Parathyroid adenoma (tissue), 2 donors: ENCODE measurements at regions not wholly inside any gene's neighbourhood (a gene's known extent, or its start where the extent isn't known, plus 50 kb on each side); places are given as distances from the start of the nearest gene placed in this dataset.

Experiments used
- H2AFZ ChIP-seq: fragments of 300-600 bp; sonication (generic); one replicate; pipeline ENCODE4 v1.7.0; 2017; ENCODE audit warnings: antibody characterized with exemption, mild to moderate bottlenecking
- H3K27ac ChIP-seq: fragments of 300-600 bp; sonication (generic); one replicate; pipeline ENCODE4 v1.7.0; 2017
- H3K27me3 ChIP-seq: fragments of 300-600 bp; sonication (generic); one replicate; pipeline ENCODE4 v1.7.0; 2017; ENCODE audit warnings: low read length; ENCODE audit not compliant: control insufficient read depth, insufficient read depth
- H3K36me3 ChIP-seq: fragments of 300-600 bp; sonication (generic); one replicate; pipeline ENCODE4 v1.7.0; 2017; ENCODE audit warnings: low read length; ENCODE audit not compliant: control insufficient read depth, insufficient read depth
- H3K4me1 ChIP-seq: fragments of 300-600 bp; sonication (generic); one replicate; pipeline ENCODE4 v1.7.0; 2017; ENCODE audit warnings: control low read depth
- H3K4me2 ChIP-seq: fragments of 300-600 bp; sonication (generic); one replicate; pipeline ENCODE4 v1.7.0; 2017; ENCODE audit warnings: low read length
- H3K4me3 ChIP-seq: fragments of 300-600 bp; sonication (generic); one replicate; pipeline ENCODE4 v1.7.0; 2017; ENCODE audit warnings: low read depth, low read length
- H3K79me2 ChIP-seq: fragments of 300-600 bp; sonication (generic); one replicate; pipeline ENCODE4 v1.7.0; 2017; ENCODE audit warnings: control low read depth
- H3K9ac ChIP-seq: fragments of 300-600 bp; sonication (generic); one replicate; pipeline ENCODE4 v1.7.0; 2017; ENCODE audit warnings: mild to moderate bottlenecking
- H3K9me3 ChIP-seq: fragments of 300-600 bp; sonication (generic); one replicate; pipeline ENCODE4 v1.7.0; 2017; ENCODE audit warnings: low read length; ENCODE audit not compliant: control insufficient read depth
- CTCF ChIP-seq: fragments of 300-600 bp; sonication (generic); IDR thresholded peaks from one replicate; pipeline ENCODE4 v1.7.0; 2017; ENCODE audit warnings: antibody characterized with exemption, mild to moderate bottlenecking
- donor health status: primary hyperparathyroidism.

GRCh38 chrX:39716401-39716800, 381.4 kb downstream of the BCOR start:
- Histone ChIP-seq H3K79me2 (no peaks in the 10 kb centered on the region), H3K36me3 (no peaks in the 10 kb centered on the region), H3K27me3 (no peaks in the 10 kb centered on the region), H3K9me3 (no peaks in the 10 kb centered on the region), H3K4me2 (no peak overlapping the region), H3K9ac (no peak overlapping the region), H3K4me1 (no peaks in the 10 kb centered on the region), H3K4me3 (no peak overlapping the region), H2AFZ (peak overlapping the region; percentile 38), H3K27ac (no peak overlapping the region)
- TF ChIP-seq CTCF: no peak

- no peak for TF ChIP-seq CTCF
- no peak overlapping the region for H3K4me3 ChIP-seq
- no peaks in the 10 kb centered on the region for H3K27me3 ChIP-seq
- H3K9me3 ChIP-seq: no peaks in the 10 kb centered on the region
- H3K4me1 ChIP-seq: no peaks in the 10 kb centered on the region
- no peak overlapping the region for H3K27ac ChIP-seq
- H3K4me2 ChIP-seq: no peak overlapping the region
- no peak overlapping the region for H3K9ac ChIP-seq
- H3K79me2 ChIP-seq: no peaks in the 10 kb centered on the region
- no peaks in the 10 kb centered on the region for H3K36me3 ChIP-seq
- H2AFZ ChIP-seq: peak overlapping the region; percentile 38
Observed at GRCh38 chrX:39716802-39717540, 380.8 kb downstream of the BCOR start.

- TF ChIP-seq CTCF: no peak
- H3K4me2 ChIP-seq: no peak overlapping the region
Observed at GRCh38 chrX:39718981-39719380, 378.8 kb downstream of the BCOR start.

GRCh38 chrX:39720945-39721344, 376.8 kb downstream of the BCOR start:
- Histone ChIP-seq H3K4me2 (no peak overlapping the region), H3K9me3 (no peaks in the 10 kb centered on the region), H2AFZ (no peak overlapping the region), H3K79me2 (no peaks in the 10 kb centered on the region), H3K27ac (no peak overlapping the region), H3K4me1 (no peaks in the 10 kb centered on the region), H3K9ac (no peak overlapping the region), H3K27me3 (no peaks in the 10 kb centered on the region), H3K4me3 (no peak overlapping the region), H3K36me3 (no peaks in the 10 kb centered on the region)
- TF ChIP-seq CTCF: no peak

More at GRCh38 chrX:39718981-39719380, 378.8 kb downstream of the BCOR start:
- Histone ChIP-seq H2AFZ (no peak overlapping the region), H3K4me3 (no peak overlapping the region), H3K27ac (no peak overlapping the region), H3K79me2 (no peaks in the 10 kb centered on the region), H3K36me3 (no peaks in the 10 kb centered on the region), H3K9me3 (no peaks in the 10 kb centered on the region), H3K27me3 (no peaks in the 10 kb centered on the region), H3K4me1 (no peaks in the 10 kb centered on the region), H3K9ac (no peak overlapping the region)
